HG03196 (cell line): ENCODE measurements at regions not wholly inside any gene's neighbourhood (a gene's known extent, or its start where the extent isn't known, plus 50 kb on each side); places are given as distances from the start of the nearest gene placed in this dataset.

Source experiments
- ATAC-seq: cut with Tn5 transposase; IDR thresholded peaks from one replicate; pipeline ENCODE4 v1.9.1; 2021; ENCODE audit not compliant: unreplicated experiment

DNA sequence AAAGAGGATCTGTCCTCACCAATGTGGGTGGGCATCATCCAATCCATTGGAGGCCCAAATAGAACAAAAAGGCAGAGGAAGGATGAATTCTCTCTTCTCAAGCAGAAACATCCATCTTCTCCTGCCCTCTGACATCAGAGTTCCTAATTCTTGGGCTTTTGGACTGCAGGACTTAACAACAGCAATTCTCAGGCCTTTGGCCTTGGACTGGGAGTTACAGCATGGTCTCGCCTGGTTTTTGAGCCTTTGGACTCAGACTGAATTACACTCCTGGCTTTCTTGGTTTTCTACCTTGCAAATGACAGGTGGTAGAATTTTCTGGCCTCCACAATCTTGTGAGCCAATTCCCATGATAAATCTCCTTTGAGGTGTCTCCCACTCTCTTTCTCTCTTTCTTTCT, 60.5 kb upstream of the CD180 start:
- no peak for ATAC-seq

DNA sequence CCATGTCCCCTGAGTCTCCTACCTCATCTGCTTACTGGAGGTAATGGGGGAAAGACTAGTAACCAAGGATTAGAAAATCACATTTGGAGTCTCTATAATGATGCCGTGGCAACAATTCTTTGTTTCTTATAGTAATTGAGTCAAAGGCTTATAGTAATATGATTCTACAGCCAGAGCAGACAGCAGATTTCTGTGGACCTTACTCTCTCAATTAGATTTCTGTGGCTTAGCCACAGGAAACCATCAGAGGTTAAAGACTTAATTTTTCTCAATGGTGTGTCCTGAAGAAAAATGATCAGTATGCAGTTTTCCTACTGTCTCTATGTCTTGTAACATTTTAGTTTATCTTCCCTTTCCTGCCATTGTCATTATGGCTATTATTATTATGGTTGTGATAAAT, 59.3 kb upstream of the CD180 start:
- no peak for ATAC-seq

DNA sequence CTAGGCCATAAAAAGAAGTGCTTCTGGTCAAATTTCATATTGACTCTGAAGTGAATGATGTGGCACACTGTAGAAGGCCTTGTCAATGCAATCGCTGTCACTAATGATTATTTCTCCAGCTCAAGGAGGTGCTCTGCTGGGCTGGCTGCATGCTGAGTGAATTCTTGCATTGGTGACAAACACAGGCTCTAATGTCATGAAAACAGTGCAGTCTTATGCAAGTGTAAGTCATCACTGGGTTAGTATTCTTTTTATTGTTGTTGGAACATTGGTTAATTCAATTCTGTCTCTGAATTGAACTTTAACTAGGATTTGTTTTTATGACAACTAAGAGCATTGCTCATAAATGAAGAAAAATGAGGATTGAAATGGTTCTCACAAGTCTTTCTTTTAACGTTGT, 57.3 kb upstream of the CD180 start:
- no peak for ATAC-seq

DNA sequence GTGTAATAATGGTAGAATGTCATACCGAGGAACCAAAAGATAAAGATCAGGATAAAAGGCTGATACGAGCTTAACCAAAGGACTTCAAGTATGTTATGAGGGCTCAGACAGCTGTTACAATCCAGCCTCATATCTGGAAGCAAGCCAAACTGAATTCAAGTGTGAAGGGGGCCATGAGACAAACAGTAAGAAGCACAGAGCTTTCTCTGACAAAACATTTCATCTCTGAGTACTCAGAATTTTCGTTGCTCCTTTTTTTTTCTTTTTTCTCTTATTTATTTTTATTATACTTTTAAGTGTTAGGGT, 52.9 kb upstream of the CD180 start:
- no peak for ATAC-seq

DNA sequence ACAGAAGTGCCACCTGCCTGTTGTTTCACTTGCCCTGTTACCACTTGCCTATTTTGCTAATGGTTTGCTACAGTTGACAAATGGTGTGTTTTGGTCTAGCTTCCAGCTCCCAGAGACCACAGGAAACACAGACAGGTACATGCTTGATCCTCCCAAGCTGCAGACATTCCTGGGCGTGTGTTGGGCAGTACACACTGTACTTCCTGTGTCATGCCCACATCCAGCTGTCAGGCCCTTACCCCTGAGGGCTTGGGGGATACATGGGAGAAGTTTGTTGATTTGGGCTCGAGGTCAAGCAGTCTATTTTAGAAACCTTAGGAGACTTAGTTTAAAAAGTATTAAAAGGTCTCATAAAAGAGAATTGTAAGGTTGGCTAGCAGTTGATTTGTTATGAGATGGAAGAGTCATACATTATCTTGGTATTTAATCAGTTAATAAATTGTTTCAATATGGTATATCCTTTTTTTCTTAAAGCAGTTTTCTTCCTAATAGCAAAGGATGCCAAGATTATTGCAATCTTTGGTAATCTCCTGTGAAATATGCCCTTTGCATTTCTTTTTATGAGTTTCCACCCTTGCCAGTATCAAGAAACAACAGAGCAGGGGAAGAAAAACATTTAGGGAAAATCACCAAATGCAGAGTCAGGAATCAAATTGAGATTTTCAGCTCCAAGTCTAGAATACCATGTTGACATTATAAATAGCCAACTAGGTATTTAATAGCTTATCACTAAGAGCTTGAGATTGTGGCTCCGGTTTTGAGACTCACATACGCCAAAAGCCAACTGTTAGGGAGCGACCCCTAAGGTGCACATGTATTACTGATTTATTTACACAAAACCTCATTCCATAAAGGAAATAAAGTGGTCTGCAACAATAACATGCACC, 52.3 kb upstream of the CD180 start:
- no peak for ATAC-seq

DNA sequence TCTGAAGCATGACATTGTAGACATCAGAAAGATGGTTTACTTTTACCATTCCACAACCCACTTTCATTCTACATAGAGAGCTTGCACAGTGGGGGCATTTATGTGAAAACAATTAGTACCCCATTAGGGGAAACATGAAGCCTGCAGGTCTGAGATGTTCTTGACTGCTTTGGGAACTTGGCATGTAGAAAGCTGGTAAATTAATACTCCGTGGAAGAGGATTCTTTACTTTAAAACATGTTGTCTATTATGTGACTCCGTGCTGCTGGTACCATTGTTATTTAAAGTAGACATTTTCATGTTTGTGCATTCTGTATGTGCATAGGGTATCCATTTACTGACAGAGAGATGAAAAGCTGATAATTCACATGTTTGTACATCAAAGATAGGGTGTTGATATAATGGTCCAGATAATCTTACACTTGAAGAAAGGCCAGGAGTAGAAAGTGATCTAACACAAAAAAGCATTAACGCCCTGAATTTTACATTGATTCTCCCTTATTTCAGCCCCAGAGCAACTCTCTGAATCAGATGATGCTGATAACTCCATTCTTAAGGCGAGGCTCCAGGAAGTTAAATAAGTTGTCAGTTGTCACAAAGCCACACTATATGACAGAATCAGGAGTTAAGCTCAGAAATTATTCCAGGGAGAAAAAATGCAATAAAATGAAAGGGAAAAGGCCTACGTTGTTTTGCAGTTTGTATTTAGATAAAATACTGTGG, 50.1 kb upstream of the CD180 start:
- no peak for ATAC-seq
